SK-N-SH (cell line): ENCODE measurements at regions not wholly inside any gene's neighbourhood (a gene's known extent, or its start where the extent isn't known, plus 50 kb on each side); places are given as distances from the start of the nearest gene placed in this dataset.

Experiments used
- CTCF ChIA-PET: fragments of 300-600, 350-600 bp; formaldehyde crosslinking; extraction: SDS; loops from one replicate; lab custom pipeline; 2021; lab: Yijun Ruan, JAX
- POLR2A ChIA-PET: fragments of 350-600 bp; sonication (Branson Sonifier 250); formaldehyde crosslinking; extraction: SDS; loops from one replicate; lab custom pipeline; 2020; ENCODE audit warnings: antibody characterized with exemption, inconsistent platforms; lab: Yijun Ruan, JAX
- DNase-seq: peaks from one replicate; pipeline ENCODE4 v3.0.0; 2012
- H2AFZ ChIP-seq: fragments of 200-600 bp; sonication (generic); 2 replicates; pipeline ENCODE4 v1.8.1; 2016; ENCODE audit warnings: antibody characterized with exemption, mild to moderate bottlenecking, low read depth
- H3F3A ChIP-seq: fragments of 200-600 bp; sonication (generic); replicated peaks from 2 replicates; pipeline ENCODE3; 2016; ENCODE audit warnings: antibody characterized with exemption, mild to moderate bottlenecking; ENCODE audit not compliant: insufficient read depth
- H3K27ac ChIP-seq, 2 experiments: fragments of 200-500 bp in 1 of 2; fragments of 200-600 bp in 1 of 2; sonication (Bioruptor generic) in 1 of 2; sonication (generic), shearing (Covaris generic) in 1 of 2; 2 replicates each; pipeline versions ENCODE4 v1.5.1 to v1.6.1; 2014 to 2016; ENCODE audit warnings: low read depth in 2 of 2, inconsistent platforms in 1 of 2, low read length in 1 of 2, mild to moderate bottlenecking in 1 of 2, mixed read lengths in 1 of 2
- H3K27me3 ChIP-seq: fragments of 200-600 bp; sonication (generic), shearing (Covaris generic); 2 replicates; pipeline ENCODE4 v1.6.1; 2016; ENCODE audit warnings: mixed run types; ENCODE audit not compliant: insufficient read depth
- H3K36me3 ChIP-seq, 2 experiments: fragments of 200-500 bp in 1 of 2; fragments of 200-600 bp in 1 of 2; sonication (Bioruptor generic) in 1 of 2; sonication (generic) in 1 of 2; replicated peaks in 1 of 2; 2 replicates each; pipeline versions ENCODE3 to v1.5.1; 2014 to 2016; ENCODE audit warnings: low read length in 1 of 2, mild to moderate bottlenecking in 1 of 2; ENCODE audit not compliant: insufficient read depth in 2 of 2, control insufficient read depth in 1 of 2
- H3K4me1 ChIP-seq, 2 experiments: fragments of 200-500 bp in 1 of 2; fragments of 200-600 bp in 1 of 2; sonication (Bioruptor generic) in 1 of 2; sonication (generic), shearing (Covaris generic) in 1 of 2; 2 replicates each; pipeline versions ENCODE4 v1.5.1 to v1.6.1; 2014 to 2016; ENCODE audit warnings: low read depth in 1 of 2, low read length in 1 of 2, mixed run types in 1 of 2; ENCODE audit not compliant: insufficient read depth in 2 of 2, control insufficient read depth in 1 of 2
- H3K4me2 ChIP-seq: fragments of 200-600 bp; sonication (generic), shearing (Covaris generic); 2 replicates; pipeline ENCODE4 v1.6.1; 2017; ENCODE audit warnings: mixed run types
- H3K4me3 ChIP-seq, 2 experiments: fragments of 200-500 bp in 1 of 2; fragments of 200-600 bp in 1 of 2; sonication (Bioruptor generic) in 1 of 2; sonication (generic), shearing (Covaris generic) in 1 of 2; 2 replicates each; pipeline versions ENCODE4 v1.5.1 to v1.8.1; 2014 to 2016; ENCODE audit warnings: low read depth in 2 of 2, inconsistent platforms in 1 of 2, low read length in 1 of 2, mild to moderate bottlenecking in 1 of 2, mixed read lengths in 1 of 2, moderate library complexity in 1 of 2
- H3K79me2 ChIP-seq: fragments of 200-600 bp; sonication (generic); 2 replicates; pipeline ENCODE4 v1.8.1; 2017; ENCODE audit warnings: mild to moderate bottlenecking; ENCODE audit not compliant: insufficient read depth
- H3K9ac ChIP-seq: fragments of 200-600 bp; sonication (generic); 2 replicates; pipeline ENCODE4 v1.6.1; 2017; ENCODE audit warnings: mixed run types
- H3K9me2 ChIP-seq: fragments of 200-600 bp; sonication (generic); 2 replicates; pipeline ENCODE4 v1.6.1; 2017; ENCODE audit warnings: mixed run types
- H3K9me3 ChIP-seq: fragments of 200-600 bp; sonication (generic); 2 replicates; pipeline ENCODE4 v1.6.1; 2017; ENCODE audit warnings: mixed run types, mild to moderate bottlenecking, moderate library complexity
- H4K20me1 ChIP-seq: fragments of 200-600 bp; sonication (generic); 2 replicates; pipeline ENCODE4 v1.6.1; 2017; ENCODE audit warnings: mild to moderate bottlenecking, mixed run types; ENCODE audit not compliant: insufficient read depth
- CHD2 ChIP-seq: fragments of 150-350 bp; IDR thresholded peaks from 2 replicates; pipeline ENCODE4 v1.6.1; 2018; ENCODE audit warnings: low read length; ENCODE audit not compliant: partially characterized antibody
- EZH2phosphoT487 ChIP-seq: fragments of 200-600 bp; sonication (generic); IDR thresholded peaks from 2 replicates; pipeline ENCODE4 v1.6.1; 2017; ENCODE audit warnings: low read depth, mixed run types, mild to moderate bottlenecking, antibody characterized with exemption, moderate library complexity, borderline replicate concordance
- MAX ChIP-seq: IDR thresholded peaks from 2 replicates; pipeline ENCODE4 v1.4.0; 2012; ENCODE audit warnings: low read depth
- PBX3 ChIP-seq: IDR thresholded peaks from 2 replicates; pipeline ENCODE4; 2012
- POLR2AphosphoS5 ChIP-seq: IDR thresholded peaks from 2 replicates; pipeline ENCODE4 v1.6.1; 2012; ENCODE audit warnings: low read depth, low read length
- RCOR1 ChIP-seq: fragments of 150-350 bp; IDR thresholded peaks from 2 replicates; pipeline ENCODE4 v1.6.1; 2017; ENCODE audit warnings: antibody characterized with exemption, low read length
- RXRA ChIP-seq: IDR thresholded peaks from 2 replicates; pipeline ENCODE4 v1.4.0; 2012; ENCODE audit warnings: low read depth, mild to moderate bottlenecking, borderline replicate concordance
- SMC3 ChIP-seq: IDR thresholded peaks from 2 replicates; pipeline ENCODE4 v1.6.1; 2012; ENCODE audit warnings: low read depth, low read length, improper control_type of control experiment
- USF1 ChIP-seq: IDR thresholded peaks from 2 replicates; pipeline ENCODE4 v1.4.0; 2012; ENCODE audit warnings: low read depth, borderline replicate concordance
- USF2 ChIP-seq: fragments of 150-350 bp; IDR thresholded peaks from 2 replicates; pipeline ENCODE4 v1.6.1; 2017; ENCODE audit warnings: antibody characterized with exemption, low read length, low read depth, borderline replicate concordance
- YY1 ChIP-seq: IDR thresholded peaks from 2 replicates; pipeline ENCODE4 v1.4.0; 2012; ENCODE audit warnings: low read depth, mild to moderate bottlenecking
- ZBTB33 ChIP-seq: IDR thresholded peaks from 2 replicates; pipeline ENCODE4 v1.4.0; 2012; ENCODE audit warnings: low read depth, borderline replicate concordance
- WGBS: methylation state at CpG from one replicate; pipeline ENCODE4 v1.1.6; 2017; ENCODE audit warnings: low lambda C conversion rate; 5-methylcytosine and 5-hydroxymethylcytosine counted together

- no peaks in the 10 kb centered on the region for H3K36me3 ChIP-seq
- ChIA-PET CTCF (interaction anchor here (0.6 to 2.5 kb wide), 5 partner anchors 15 to 319 kb away, joined by 3 to 8 read pairs (median 4); no protein-coding TSS in a partner anchor), POLR2A (interaction anchor here (1.7 kb wide), 1 partner anchor 96 kb away, joined by 6 read pairs; the partner anchor contains the start of gene TNRC6C)
- no peak overlapping the region for H2AFZ ChIP-seq
- 52% methylated on average over 11 of the region's 13 CpGs for WGBS
- H3K27ac ChIP-seq: no peak overlapping the region
- H3K9me3 ChIP-seq: no peaks in the 10 kb centered on the region
- H3K4me3 ChIP-seq: no peak overlapping the region
- DNase-seq: no peak
- no peaks in the 10 kb centered on the region for H3K79me2 ChIP-seq
- no peaks in the 10 kb centered on the region for H3F3A ChIP-seq
- H4K20me1 ChIP-seq: no peaks in the 10 kb centered on the region
- TF ChIP-seq PBX3: no peak
- no peak for TF ChIP-seq CHD2
- TF ChIP-seq USF2: no peak
- no peak for TF ChIP-seq EZH2phosphoT487
- no peak for TF ChIP-seq SMC3
- TF ChIP-seq RXRA: no peak
- no peak for TF ChIP-seq ZBTB33
- H3K9me2 ChIP-seq: no peaks in the 10 kb centered on the region
- H3K4me1 ChIP-seq: peaks cover 0 to 24% of the 10 kb centered on the region in 2 experiments; a peak in 1 of 4 replicates
- H3K27me3 ChIP-seq: peaks cover 7% of the 10 kb centered on the region; the same call in 1 of the 2 replicates
- H3K9ac ChIP-seq: no peak overlapping the region
- no peak overlapping the region for H3K4me2 ChIP-seq
Observed at GRCh38 chr17:77861981-77862645, 96.4 kb upstream of the TNRC6C start.

GRCh38 chr17:77862890-77863813 is 95.4 kb upstream of the TNRC6C start:
- Histone ChIP-seq H3K9ac (no peak overlapping the region), H3K27ac (no peak overlapping the region), H3K9me2 (no peaks in the 10 kb centered on the region), H3K4me3 (no peak overlapping the region), H3K79me2 (no peaks in the 10 kb centered on the region), H4K20me1 (no peaks in the 10 kb centered on the region), H3K27me3 (peaks cover 7% of the 10 kb centered on the region; the same call in 1 of the 2 replicates), H2AFZ (no peak overlapping the region), H3K4me1 (peaks cover 0 to 24% of the 10 kb centered on the region in 2 experiments; a peak in 1 of 4 replicates), H3K4me2 (no peak overlapping the region), H3F3A (no peaks in the 10 kb centered on the region), H3K9me3 (no peaks in the 10 kb centered on the region), H3K36me3 (no peaks in the 10 kb centered on the region)
- ChIA-PET POLR2A (interaction anchor here (1.7 kb wide), 1 partner anchor 95 kb away, joined by 6 read pairs; the partner anchor contains the start of gene TNRC6C), CTCF (interaction anchor here (0.9 to 2.5 kb wide), 7 partner anchors 14 to 320 kb away, joined by 3 to 8 read pairs (median 3); no protein-coding TSS in a partner anchor)
- WGBS: 69% methylated on average over 14 of the region's 14 CpGs
- DNase-seq: no peak
- no peak for TF ChIP-seq EZH2phosphoT487
- TF ChIP-seq USF1: no peak
- no peak for TF ChIP-seq PBX3
- no peak for TF ChIP-seq RCOR1
- no peak for TF ChIP-seq MAX
- no peak for TF ChIP-seq YY1
- TF ChIP-seq POLR2AphosphoS5: no peak
